Glutamatergic neuron (in vitro differentiated cells): ENCODE measurements at regions not wholly inside any gene's neighbourhood (a gene's known extent, or its start where the extent isn't known, plus 50 kb on each side); places are given as distances from the start of the nearest gene placed in this dataset.

Source experiments
- DNase-seq: peaks from one replicate; pipeline ENCODE4 v3.0.0; 2022
- H3K27ac Mint-ChIP-seq: one replicate; pipeline ENCODE4 v1.8.0; 2020; ENCODE audit warnings: mild to moderate bottlenecking, mixed read lengths, inconsistent platforms; ENCODE audit not compliant: unreplicated experiment
- H3K27me3 Mint-ChIP-seq: one replicate; pipeline ENCODE4 v1.8.0; 2020; ENCODE audit warnings: mild to moderate bottlenecking, moderate library complexity, mixed read lengths, inconsistent platforms; ENCODE audit not compliant: unreplicated experiment
- H3K36me3 Mint-ChIP-seq: one replicate; pipeline ENCODE4 v1.8.0; 2020; ENCODE audit warnings: mild to moderate bottlenecking, mixed read lengths, inconsistent platforms; ENCODE audit not compliant: unreplicated experiment
- H3K4me1 Mint-ChIP-seq: one replicate; pipeline ENCODE4 v1.8.0; 2020; ENCODE audit warnings: mild to moderate bottlenecking, low read depth, mixed read lengths, inconsistent platforms; ENCODE audit not compliant: unreplicated experiment
- H3K4me3 Mint-ChIP-seq: one replicate; pipeline ENCODE4 v1.8.0; 2020; ENCODE audit warnings: mild to moderate bottlenecking, mixed read lengths, inconsistent platforms; ENCODE audit not compliant: unreplicated experiment
- H3K9me3 Mint-ChIP-seq: one replicate; pipeline ENCODE4 v1.8.0; 2020; ENCODE audit warnings: mild to moderate bottlenecking, moderate library complexity, mixed read lengths, inconsistent platforms; ENCODE audit not compliant: unreplicated experiment
- CTCF ChIP-seq: fragments of 200-600 bp; sonication (generic); IDR thresholded peaks from one replicate; pipeline ENCODE4 v1.5.0; 2021; ENCODE audit not compliant: partially characterized antibody, unreplicated experiment

- no peak for TF ChIP-seq CTCF
- Mint-ChIP-seq H3K36me3 (no peaks in the 10 kb centered on the region), H3K4me3 (no peak overlapping the region), H3K27ac (no peak overlapping the region), H3K4me1 (peaks cover 44% of the 10 kb centered on the region), H3K27me3 (peaks cover 10% of the 10 kb centered on the region), H3K9me3 (peaks cover 12% of the 10 kb centered on the region)
- DNase-seq: no peak
Measured at GRCh38 chr5:133828722-133829121, 139.7 kb downstream of the C5orf15 start.

DNA sequence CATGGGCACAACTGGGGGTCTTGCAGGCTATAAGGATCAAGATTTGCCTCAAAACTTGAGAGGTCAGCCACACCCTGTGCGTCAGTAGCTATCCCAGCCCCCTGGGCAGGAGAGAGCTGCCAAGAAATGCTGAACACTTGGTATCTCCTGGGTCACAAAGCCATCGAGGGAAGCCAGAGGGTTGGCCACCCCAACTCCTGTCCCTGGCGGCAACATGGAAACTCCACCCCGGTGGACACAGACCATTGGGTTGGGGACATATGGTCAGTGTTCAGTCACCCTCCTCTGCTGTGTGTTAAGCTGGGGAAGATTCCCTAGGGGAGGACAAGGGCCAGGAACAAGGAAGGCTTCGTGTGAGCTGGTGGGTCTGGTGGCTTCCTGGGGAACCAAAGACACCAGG lies 140.6 kb downstream of the C5orf15 start:
- Mint-ChIP-seq H3K4me1 (peaks cover 46% of the 10 kb centered on the region), H3K4me3 (no peak overlapping the region), H3K9me3 (peaks cover 12% of the 10 kb centered on the region), H3K27ac (no peak overlapping the region), H3K36me3 (no peaks in the 10 kb centered on the region), H3K27me3 (peaks cover 12% of the 10 kb centered on the region)
- no peak for TF ChIP-seq CTCF
- DNase-seq: no peak

DNA sequence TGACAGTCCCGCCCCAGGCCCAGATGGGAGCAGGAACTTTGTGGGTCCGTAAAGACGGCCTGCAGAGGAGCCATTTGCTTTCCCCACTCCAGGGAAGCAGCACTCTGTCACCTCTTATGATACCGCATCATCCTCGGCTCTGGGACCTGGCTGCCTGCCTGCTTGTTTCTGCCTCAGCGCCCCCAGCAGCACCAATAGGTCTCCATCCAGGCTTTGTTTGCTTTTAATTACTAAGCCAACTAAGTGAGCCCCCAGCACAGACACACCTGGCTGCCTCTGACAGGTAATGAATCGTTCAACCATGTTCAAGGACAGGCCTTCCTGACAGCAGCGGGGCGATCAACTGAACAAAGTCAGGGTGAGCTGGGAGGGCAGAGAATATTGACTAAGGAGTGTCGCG lies 141.4 kb downstream of the C5orf15 start:
- Mint-ChIP-seq H3K27me3 (peaks cover 13% of the 10 kb centered on the region), H3K27ac (no peak overlapping the region), H3K4me1 (peaks cover 47% of the 10 kb centered on the region), H3K9me3 (peaks cover 12% of the 10 kb centered on the region), H3K4me3 (no peak overlapping the region), H3K36me3 (no peaks in the 10 kb centered on the region)
- no peak for TF ChIP-seq CTCF
- DNase-seq: no peak

DNA sequence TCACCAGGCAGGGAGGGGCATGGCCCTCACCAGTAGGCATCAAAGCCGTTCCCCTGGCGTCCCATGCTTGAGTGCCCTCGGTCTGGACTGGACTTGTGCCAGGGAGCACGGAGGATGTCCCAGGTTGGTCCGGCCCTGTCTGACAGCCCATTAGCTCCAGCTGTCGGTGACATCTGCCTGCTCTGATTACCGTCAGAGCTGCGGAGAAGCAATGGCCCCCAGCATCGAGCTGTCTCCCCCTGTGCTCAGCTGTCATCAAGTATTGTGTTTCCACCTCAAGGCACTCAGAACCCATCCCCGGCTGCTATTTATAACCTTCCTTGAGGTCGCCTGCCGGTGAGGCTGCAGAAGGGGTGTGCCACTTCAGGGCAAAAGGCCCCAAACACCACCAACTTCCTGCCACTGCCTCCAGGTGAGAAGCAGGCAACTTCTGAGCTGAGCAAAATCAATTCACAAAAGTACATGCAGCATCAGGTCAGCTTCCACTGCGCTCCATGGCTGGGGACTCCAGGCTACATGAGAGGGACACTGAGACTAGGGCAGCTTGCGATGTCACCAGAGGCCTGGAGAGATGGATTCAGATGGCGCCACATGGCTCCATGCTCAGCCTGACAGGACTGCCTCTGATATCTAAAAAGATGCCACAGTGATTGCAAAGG lies 142.7 kb downstream of the C5orf15 start:
- H3K36me3 Mint-ChIP-seq: no peaks in the 10 kb centered on the region
- peak overlapping the region; percentile 32 for H3K4me3 Mint-ChIP-seq
- peak overlapping the region; percentile 89 for H3K27ac Mint-ChIP-seq
- H3K4me1 Mint-ChIP-seq: peaks cover 53% of the 10 kb centered on the region
- H3K27me3 Mint-ChIP-seq: peaks cover 13% of the 10 kb centered on the region
- no peak for TF ChIP-seq CTCF
- DNase-seq: peak; percentile 72
- H3K9me3 Mint-ChIP-seq: peaks cover 12% of the 10 kb centered on the region

GRCh38 chr5:133824661-133825254 lies 143.7 kb downstream of the C5orf15 start:
- H3K27me3 Mint-ChIP-seq: peaks cover 13% of the 10 kb centered on the region

More at GRCh38 chr5:133824661-133825254, 143.7 kb downstream of the C5orf15 start:
- peaks cover 12% of the 10 kb centered on the region for H3K9me3 Mint-ChIP-seq
- TF ChIP-seq CTCF: no peak
- H3K36me3 Mint-ChIP-seq: no peaks in the 10 kb centered on the region
- H3K4me1 Mint-ChIP-seq: peaks cover 63% of the 10 kb centered on the region
- DNase-seq: no peak
- no peak overlapping the region for H3K4me3 Mint-ChIP-seq
- H3K27ac Mint-ChIP-seq: peak overlapping the region; percentile 38
